Large intestine (tissue), 3 donors: ENCODE measurements at regions not wholly inside any gene's neighbourhood (a gene's known extent, or its start where the extent isn't known, plus 50 kb on each side); places are given as distances from the start of the nearest gene placed in this dataset.
"Not testable (repeated sequence)": the region's sequence is repeated elsewhere in the genome, so short reads cannot be mapped to it uniquely, and the experiment has no call there.

Source experiments
- DNase-seq, 2 donors: peaks; one replicate each; pipeline versions ENCODE4 v3.0.0 to v3.0.0-alpha.2; 2013
- H3K27ac ChIP-seq: one replicate; pipeline ENCODE4 v1.5.1; 2013; ENCODE audit warnings: low read length
- H3K27me3 ChIP-seq: 2 replicates; pipeline ENCODE4 v1.6.1; 2013; ENCODE audit warnings: low read length; ENCODE audit not compliant: control insufficient read depth, insufficient read depth
- H3K36me3 ChIP-seq: 2 replicates; pipeline ENCODE4 v1.6.1; 2013; ENCODE audit warnings: low read length; ENCODE audit not compliant: control insufficient read depth, insufficient read depth
- H3K4me1 ChIP-seq: one replicate; pipeline ENCODE4 v1.6.1; 2013; ENCODE audit warnings: low read length; ENCODE audit not compliant: control insufficient read depth, insufficient read depth
- H3K4me3 ChIP-seq: one replicate; pipeline ENCODE4 v1.5.1; 2013; ENCODE audit warnings: low read length
- H3K9me3 ChIP-seq: one replicate; pipeline ENCODE4 v1.6.1; 2013; ENCODE audit warnings: mild to moderate bottlenecking, low read depth, low read length, moderate library complexity; ENCODE audit not compliant: control insufficient read depth
- WGBS: methylation state at CpG from one replicate; pipeline ENCODE4 v1.1.5; 2013; ENCODE audit warnings: low lambda C conversion rate; ENCODE audit not compliant: insufficient coverage; 5-methylcytosine and 5-hydroxymethylcytosine counted together

GRCh38 chr4:125639182-125639621 lies 324.4 kb downstream of the FAT4 start:
- no peaks in the 10 kb centered on the region for H3K9me3 ChIP-seq
- no peaks in the 10 kb centered on the region for H3K27me3 ChIP-seq
- H3K36me3 ChIP-seq = no peaks in the 10 kb centered on the region
- no peak overlapping the region for H3K27ac ChIP-seq
- WGBS = 33% methylated on average over 1 of the region's 6 CpGs
- H3K4me1 ChIP-seq = no peaks in the 10 kb centered on the region
- no peak overlapping the region for H3K4me3 ChIP-seq
- no peak for DNase-seq

- H3K27me3 ChIP-seq = no peaks in the 10 kb centered on the region
- WGBS = 67% methylated on average over 1 of the region's 1 CpG
These were observed 326.9 kb downstream of the FAT4 start for GRCh38 chr4:125641611-125642010.

GRCh38 chr4:125642645-125643044 lies 327.9 kb downstream of the FAT4 start:
- Histone ChIP-seq H3K4me3 (no peak overlapping the region), H3K4me1 (no peaks in the 10 kb centered on the region), H3K27me3 (no peaks in the 10 kb centered on the region), H3K27ac (no peak overlapping the region), H3K9me3 (no peaks in the 10 kb centered on the region), H3K36me3 (no peaks in the 10 kb centered on the region)
- no peak for DNase-seq
- WGBS = 92% methylated on average over 2 of the region's 5 CpGs

More at GRCh38 chr4:125641611-125642010, 326.9 kb downstream of the FAT4 start:
- H3K9me3 ChIP-seq = no peaks in the 10 kb centered on the region
- H3K27ac ChIP-seq = no peak overlapping the region
- H3K36me3 ChIP-seq = no peaks in the 10 kb centered on the region
- H3K4me1 ChIP-seq = no peaks in the 10 kb centered on the region
- no peak overlapping the region for H3K4me3 ChIP-seq
- DNase-seq = no peak

GRCh38 chr4:125649452-125649851 lies 334.7 kb downstream of the FAT4 start:
- Histone ChIP-seq H3K27ac (no peak overlapping the region), H3K4me1 (no peaks in the 10 kb centered on the region), H3K4me3 (no peak overlapping the region), H3K36me3 (no peaks in the 10 kb centered on the region), H3K9me3 (peaks cover 5% of the 10 kb centered on the region), H3K27me3 (no peaks in the 10 kb centered on the region)
- no peak for DNase-seq
- no CpG with 5 or more reads among the region's 6 CpGs for WGBS

GRCh38 chr4:125650557-125650956 lies 335.8 kb downstream of the FAT4 start:
- no peaks in the 10 kb centered on the region for H3K4me1 ChIP-seq
- H3K9me3 ChIP-seq = peaks cover 5% of the 10 kb centered on the region
- H3K27me3 ChIP-seq = no peaks in the 10 kb centered on the region
- H3K4me3 ChIP-seq = no peak overlapping the region
- no peaks in the 10 kb centered on the region for H3K36me3 ChIP-seq
- no peak overlapping the region for H3K27ac ChIP-seq
- no peak for DNase-seq

- not testable (repeated sequence) for H3K4me3 ChIP-seq, H3K4me1 ChIP-seq, H3K9me3 ChIP-seq, H3K36me3 ChIP-seq, DNase-seq, H3K27ac ChIP-seq, H3K27me3 ChIP-seq
- WGBS = no CpG with 5 or more reads among the region's 33 CpGs
These were observed 337.1 kb downstream of the FAT4 start for GRCh38 chr4:125651707-125652357.

- no peaks in the 10 kb centered on the region for H3K4me1 ChIP-seq
- no peak overlapping the region for H3K27ac ChIP-seq
- H3K36me3 ChIP-seq = no peaks in the 10 kb centered on the region
- no peaks in the 10 kb centered on the region for H3K9me3 ChIP-seq
- peaks cover 3% of the 10 kb centered on the region for H3K27me3 ChIP-seq
- no peak for DNase-seq
- no peak overlapping the region for H3K4me3 ChIP-seq
These were observed 344.0 kb downstream of the FAT4 start for GRCh38 chr4:125658773-125659172.

- Histone ChIP-seq H3K4me3 (no peak overlapping the region), H3K27me3 (no peaks in the 10 kb centered on the region), H3K36me3 (no peaks in the 10 kb centered on the region), H3K4me1 (no peaks in the 10 kb centered on the region), H3K9me3 (no peaks in the 10 kb centered on the region), H3K27ac (no peak overlapping the region)
- no peak for DNase-seq
- 83% methylated on average over 1 of the region's 7 CpGs for WGBS
These were observed 349.4 kb downstream of the FAT4 start for GRCh38 chr4:125663896-125664767.

GRCh38 chr4:125666635-125667034 lies 351.9 kb downstream of the FAT4 start:
- Histone ChIP-seq H3K4me3 (no peak overlapping the region), H3K27ac (no peak overlapping the region), H3K36me3 (no peaks in the 10 kb centered on the region), H3K9me3 (no peaks in the 10 kb centered on the region), H3K27me3 (no peaks in the 10 kb centered on the region), H3K4me1 (no peaks in the 10 kb centered on the region)
- WGBS = no CpG with 5 or more reads among the region's 1 CpG
- DNase-seq = no peak

GRCh38 chr4:125676156-125676555 lies 361.4 kb downstream of the FAT4 start:
- no peaks in the 10 kb centered on the region for H3K36me3 ChIP-seq
- H3K4me3 ChIP-seq = no peak overlapping the region
- H3K4me1 ChIP-seq = no peaks in the 10 kb centered on the region
- DNase-seq = no peak
- peaks cover 3% of the 10 kb centered on the region for H3K9me3 ChIP-seq
- no CpG with 5 or more reads among the region's 14 CpGs for WGBS
- no peak overlapping the region for H3K27ac ChIP-seq
- H3K27me3 ChIP-seq = no peaks in the 10 kb centered on the region

GRCh38 chr4:125676583-125676982 lies 361.8 kb downstream of the FAT4 start:
- no CpG with 5 or more reads among the region's 12 CpGs for WGBS
- no peak for DNase-seq
- no peaks in the 10 kb centered on the region for H3K27me3 ChIP-seq

More at GRCh38 chr4:125676583-125676982, 361.8 kb downstream of the FAT4 start:
- H3K4me3 ChIP-seq = no peak overlapping the region
- peaks cover 3% of the 10 kb centered on the region for H3K9me3 ChIP-seq
- no peaks in the 10 kb centered on the region for H3K4me1 ChIP-seq
- H3K27ac ChIP-seq = no peak overlapping the region
- H3K36me3 ChIP-seq = no peaks in the 10 kb centered on the region
